ENCODE measurements at regions not wholly inside any gene's neighbourhood (a gene's known extent, or its start where the extent isn't known, plus 50 kb on each side); places are given as distances from the start of the nearest gene placed in this dataset.

- TF ChIP-seq CTCF (IDR thresholded peaks at IDR 0.05; ENCODE audit: insufficient read depth in 1 of 2, low read depth in 1 of 2, low read length in 1 of 2, severe bottlenecking in 1 of 2, unreplicated experiment in 1 of 2), result no peak
- ChIA-PET CTCF (no interaction called here), POLR2A (no interaction called here)
- no peaks in the 10 kb centered on the region for H3K36me3 ChIP-seq (ENCODE audit: control insufficient read depth, insufficient read depth, low read length)
- H3K36me3 Mint-ChIP-seq (ENCODE audit: insufficient read depth, unreplicated experiment), result no peaks in the 10 kb centered on the region
- H3K27me3 Mint-ChIP-seq (ENCODE audit: insufficient read depth, unreplicated experiment), result no peaks in the 10 kb centered on the region
- H3K27ac Mint-ChIP-seq (ENCODE audit: unreplicated experiment), result no peak overlapping the region
- peaks cover 16% of the 10 kb centered on the region for H3K4me1 ChIP-seq
- intact Hi-C loops (cut with micrococcal nuclease; ENCODE audit: unreplicated experiment), result loop anchor here (10.0 kb wide), 1 partner anchor 748 kb away; no protein-coding TSS in a partner anchor
- no peak for DNase-seq
- BruUV-seq (replicated peaks), result no TSS peak
- no peaks in the 10 kb centered on the region for H3K9me3 ChIP-seq
- H3K4me3 ChIP-seq (ENCODE audit: low read depth, low read length), result no peak overlapping the region
- no peaks in the 10 kb centered on the region for H3K9me3 Mint-ChIP-seq (ENCODE audit: unreplicated experiment)
- H3K4me1 Mint-ChIP-seq (ENCODE audit: low read depth, unreplicated experiment), result peaks cover 8% of the 10 kb centered on the region
- no peaks in the 10 kb centered on the region for H3K27me3 ChIP-seq (replicated peaks; ENCODE audit: control insufficient read depth, insufficient read depth, low read length)
- no peak overlapping the region for H3K4me3 Mint-ChIP-seq (ENCODE audit: unreplicated experiment)
Observed at GRCh38 chr3:162292409-162292808, 795.8 kb downstream of the OTOL1 start.

GRCh38 chr3:162295323-162295983 lies 798.8 kb downstream of the OTOL1 start:
- Mint-ChIP-seq H3K9me3 (ENCODE audit: unreplicated experiment) (no peaks in the 10 kb centered on the region), H3K4me1 (ENCODE audit: low read depth, unreplicated experiment) (peaks cover 8% of the 10 kb centered on the region), H3K27me3 (ENCODE audit: insufficient read depth, unreplicated experiment) (no peaks in the 10 kb centered on the region), H3K36me3 (ENCODE audit: insufficient read depth, unreplicated experiment) (no peaks in the 10 kb centered on the region), H3K27ac (ENCODE audit: unreplicated experiment) (peak overlapping the region; percentile 28), H3K4me3 (ENCODE audit: unreplicated experiment) (peak overlapping the region; percentile 15)
- intact Hi-C loops (cut with micrococcal nuclease; ENCODE audit: unreplicated experiment), result loop anchor here (10.0 kb wide), 1 partner anchor 751 kb away; no protein-coding TSS in a partner anchor
- H3K9me3 ChIP-seq, result no peaks in the 10 kb centered on the region
- peaks cover 16% of the 10 kb centered on the region for H3K4me1 ChIP-seq
- no peak for TF ChIP-seq CTCF (IDR thresholded peaks at IDR 0.05; ENCODE audit: insufficient read depth in 1 of 2, low read depth in 1 of 2, low read length in 1 of 2, severe bottlenecking in 1 of 2, unreplicated experiment in 1 of 2)
- no peaks in the 10 kb centered on the region for H3K27me3 ChIP-seq (replicated peaks; ENCODE audit: control insufficient read depth, insufficient read depth, low read length)
- no peak overlapping the region for H3K4me3 ChIP-seq (ENCODE audit: low read depth, low read length)
- no peak for DNase-seq
- CTCF ChIA-PET, result no interaction called here
- POLR2A ChIA-PET, result no interaction called here
- H3K36me3 ChIP-seq (ENCODE audit: control insufficient read depth, insufficient read depth, low read length), result no peaks in the 10 kb centered on the region
- BruUV-seq (replicated peaks), result no TSS peak

- no peaks in the 10 kb centered on the region for H3K9me3 Mint-ChIP-seq (ENCODE audit: unreplicated experiment)
- no TSS peak for BruUV-seq (replicated peaks)
- POLR2A ChIA-PET, result no interaction called here
- Histone ChIP-seq H3K9me3 (no peaks in the 10 kb centered on the region), H3K4me3 (ENCODE audit: low read depth, low read length) (no peak overlapping the region), H3K4me1 (no peaks in the 10 kb centered on the region), H3K27me3 (replicated peaks; ENCODE audit: control insufficient read depth, insufficient read depth, low read length) (no peaks in the 10 kb centered on the region), H3K36me3 (ENCODE audit: control insufficient read depth, insufficient read depth, low read length) (no peaks in the 10 kb centered on the region)
- CTCF ChIA-PET, result no interaction called here
- DNase-seq, result no peak
- no peaks in the 10 kb centered on the region for H3K4me1 Mint-ChIP-seq (ENCODE audit: low read depth, unreplicated experiment)
- intact Hi-C loops (cut with micrococcal nuclease; ENCODE audit: unreplicated experiment), result no loop called here
- TF ChIP-seq CTCF (IDR thresholded peaks at IDR 0.05; ENCODE audit: insufficient read depth in 1 of 2, low read depth in 1 of 2, low read length in 1 of 2, severe bottlenecking in 1 of 2, unreplicated experiment in 1 of 2), result no peak
- H3K36me3 Mint-ChIP-seq (ENCODE audit: insufficient read depth, unreplicated experiment), result no peaks in the 10 kb centered on the region
- no peak overlapping the region for H3K27ac Mint-ChIP-seq (ENCODE audit: unreplicated experiment)
- no peaks in the 10 kb centered on the region for H3K27me3 Mint-ChIP-seq (ENCODE audit: insufficient read depth, unreplicated experiment)
- H3K4me3 Mint-ChIP-seq (ENCODE audit: unreplicated experiment), result no peak overlapping the region
Observed at GRCh38 chr3:162302983-162303624, 806.5 kb downstream of the OTOL1 start.
